ENCODE measurements at regions not wholly inside any gene's neighbourhood (a gene's known extent, or its start where the extent isn't known, plus 50 kb on each side); places are given as distances from the start of the nearest gene placed in this dataset.

DNA sequence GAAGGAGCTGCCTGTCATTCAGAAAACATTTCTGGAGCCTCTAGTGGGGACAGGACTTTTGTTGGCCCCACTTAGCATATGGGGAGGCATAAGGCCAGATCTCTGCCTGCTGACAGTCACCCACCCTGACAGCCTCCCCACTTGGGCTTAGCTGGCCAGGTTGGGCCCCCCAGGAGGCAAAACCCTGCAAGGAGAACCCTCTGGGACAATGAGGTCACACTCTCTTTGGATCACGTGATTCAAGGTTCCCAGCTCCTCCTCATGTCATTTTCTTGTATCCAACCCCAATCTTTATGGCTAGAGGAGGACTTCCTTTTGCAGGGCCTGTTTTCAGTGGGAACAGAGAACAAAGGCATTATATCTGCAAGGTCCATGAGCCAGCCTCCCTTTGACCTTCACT lies 60.0 kb downstream of the NAV1 start:
- TF ChIP-seq EZH2phosphoT487 (IDR thresholded peaks at IDR 0.05), result no peak
- TF ChIP-seq, protein P1, sequence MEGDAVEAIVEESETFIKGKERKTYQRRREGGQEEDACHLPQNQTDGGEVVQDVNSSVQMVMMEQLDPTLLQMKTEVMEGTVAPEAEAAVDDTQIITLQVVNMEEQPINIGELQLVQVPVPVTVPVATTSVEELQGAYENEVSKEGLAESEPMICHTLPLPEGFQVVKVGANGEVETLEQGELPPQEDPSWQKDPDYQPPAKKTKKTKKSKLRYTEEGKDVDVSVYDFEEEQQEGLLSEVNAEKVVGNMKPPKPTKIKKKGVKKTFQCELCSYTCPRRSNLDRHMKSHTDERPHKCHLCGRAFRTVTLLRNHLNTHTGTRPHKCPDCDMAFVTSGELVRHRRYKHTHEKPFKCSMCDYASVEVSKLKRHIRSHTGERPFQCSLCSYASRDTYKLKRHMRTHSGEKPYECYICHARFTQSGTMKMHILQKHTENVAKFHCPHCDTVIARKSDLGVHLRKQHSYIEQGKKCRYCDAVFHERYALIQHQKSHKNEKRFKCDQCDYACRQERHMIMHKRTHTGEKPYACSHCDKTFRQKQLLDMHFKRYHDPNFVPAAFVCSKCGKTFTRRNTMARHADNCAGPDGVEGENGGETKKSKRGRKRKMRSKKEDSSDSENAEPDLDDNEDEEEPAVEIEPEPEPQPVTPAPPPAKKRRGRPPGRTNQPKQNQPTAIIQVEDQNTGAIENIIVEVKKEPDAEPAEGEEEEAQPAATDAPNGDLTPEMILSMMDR (IDR thresholded peaks at IDR 0.05), result no peak
- no peak for TF ChIP-seq EZH2 (IDR thresholded peaks at IDR 0.05)
